Right forelimb (tissue), 1 donor: ENCODE measurements at regions not wholly inside any gene's neighbourhood (a gene's known extent, or its start where the extent isn't known, plus 50 kb on each side); places are given as distances from the start of the nearest gene placed in this dataset.
"Not testable (repeated sequence)": the region's sequence is repeated elsewhere in the genome, so short reads cannot be mapped to it uniquely, and the experiment has no call there.

Experiments used
- DNase-seq: peaks from one replicate; pipeline ENCODE4 v3.0.0-alpha.2; 2018

DNA sequence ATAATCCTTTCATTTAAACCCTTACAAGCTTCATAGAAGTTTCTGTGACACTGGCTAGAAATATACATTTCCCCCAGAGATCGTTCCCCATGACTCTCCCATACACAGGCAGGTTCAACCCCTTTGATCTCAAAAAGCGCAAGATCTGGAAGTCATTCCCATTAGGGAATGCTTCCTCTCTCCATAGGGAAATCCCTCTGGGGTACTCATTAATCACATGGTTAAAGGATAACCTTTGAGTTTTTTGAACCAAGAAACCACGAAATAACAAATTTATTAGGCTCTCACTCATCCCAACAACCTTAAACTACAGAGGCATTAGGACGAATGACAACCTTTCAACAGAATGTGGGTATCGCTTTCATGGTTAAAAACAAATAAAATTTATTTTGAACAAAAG lies 211.9 kb upstream of the PRICKLE2 start:
- no peak for DNase-seq

DNA sequence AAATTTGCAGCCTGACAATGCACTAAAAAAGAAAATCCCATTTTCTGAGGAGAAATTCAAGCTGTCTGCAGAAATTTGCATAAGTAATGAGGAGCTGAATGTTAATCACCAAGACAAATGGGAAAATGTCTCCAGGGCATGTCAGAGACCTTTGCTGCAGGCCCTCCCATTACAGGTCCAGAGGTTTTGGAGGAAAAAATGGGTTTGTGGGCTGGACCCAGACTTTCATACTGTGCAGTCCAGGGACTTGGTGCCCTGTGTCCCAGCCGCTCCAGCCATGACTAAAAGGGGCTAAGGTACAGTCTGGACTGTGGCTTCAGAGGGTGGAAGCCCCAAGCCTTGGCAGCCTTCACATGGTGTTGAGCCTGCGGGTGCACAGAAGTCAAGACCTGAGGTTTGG lies 209.8 kb upstream of the PRICKLE2 start:
- DNase-seq = not testable (repeated sequence)

DNA sequence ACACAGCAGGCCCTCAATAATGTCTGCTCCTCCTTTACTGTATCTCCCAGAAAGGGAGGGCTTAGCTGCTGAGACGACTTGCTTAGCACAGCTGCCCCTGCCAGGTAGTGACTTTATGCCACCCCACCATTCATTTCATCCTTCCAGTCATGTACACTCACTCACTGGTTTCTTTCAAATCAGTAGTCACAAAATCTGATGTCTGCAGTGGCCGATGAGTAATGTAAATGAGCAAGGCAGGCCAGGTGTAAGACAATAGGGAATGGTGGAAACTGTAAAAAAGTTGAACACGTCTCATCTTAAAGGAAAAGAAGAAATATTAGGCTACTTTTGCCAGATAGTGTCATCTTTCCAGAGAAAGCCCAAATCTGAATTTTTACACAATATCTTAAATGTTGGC lies 207.6 kb upstream of the PRICKLE2 start:
- DNase-seq = no peak

DNA sequence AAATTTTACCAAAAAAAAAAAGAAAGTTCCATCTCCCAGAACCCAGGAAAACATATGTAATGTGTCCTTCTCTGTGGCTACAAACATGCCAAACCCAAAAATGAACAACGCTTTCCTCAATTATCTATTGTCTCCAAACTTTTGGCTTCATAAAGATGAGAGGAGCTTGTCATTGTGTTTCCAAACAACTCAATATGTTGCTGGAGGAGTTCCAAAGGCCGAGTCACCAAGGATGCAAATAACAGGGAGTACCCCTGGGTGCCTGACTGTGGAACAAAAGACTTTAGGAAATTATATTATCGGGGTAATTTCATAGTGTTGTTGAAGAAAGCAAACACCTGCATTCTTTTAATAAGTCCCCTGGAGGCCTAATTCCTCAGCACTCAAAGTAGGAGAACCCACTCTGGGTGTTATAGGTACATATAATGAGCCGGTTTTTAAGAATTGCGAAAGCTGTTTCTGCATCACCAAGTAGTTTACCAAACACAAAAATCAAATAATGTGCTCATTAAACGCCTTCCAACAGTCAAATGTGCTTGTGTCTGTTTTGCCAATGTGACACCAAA lies 206.3 kb upstream of the PRICKLE2 start:
- no peak for DNase-seq

DNA sequence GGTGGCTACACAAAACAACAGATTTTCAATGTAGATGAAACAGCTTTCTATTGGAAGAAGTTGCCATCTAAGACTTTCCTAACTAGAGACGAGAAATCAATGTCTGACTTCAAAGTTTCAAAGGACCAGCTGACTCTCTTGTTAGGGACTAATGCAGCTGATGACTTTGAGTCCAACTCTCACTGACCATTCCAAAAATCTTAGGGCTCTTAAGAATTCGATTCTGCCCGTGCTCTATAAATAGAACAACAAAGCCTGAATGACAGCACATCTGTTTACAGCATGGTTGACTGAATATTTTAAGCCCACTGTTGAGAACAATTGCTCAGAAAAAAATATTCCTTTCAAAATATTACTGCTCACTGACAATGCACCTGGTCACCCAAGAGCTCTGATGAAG lies 202.4 kb upstream of the PRICKLE2 start:
- no peak for DNase-seq

DNA sequence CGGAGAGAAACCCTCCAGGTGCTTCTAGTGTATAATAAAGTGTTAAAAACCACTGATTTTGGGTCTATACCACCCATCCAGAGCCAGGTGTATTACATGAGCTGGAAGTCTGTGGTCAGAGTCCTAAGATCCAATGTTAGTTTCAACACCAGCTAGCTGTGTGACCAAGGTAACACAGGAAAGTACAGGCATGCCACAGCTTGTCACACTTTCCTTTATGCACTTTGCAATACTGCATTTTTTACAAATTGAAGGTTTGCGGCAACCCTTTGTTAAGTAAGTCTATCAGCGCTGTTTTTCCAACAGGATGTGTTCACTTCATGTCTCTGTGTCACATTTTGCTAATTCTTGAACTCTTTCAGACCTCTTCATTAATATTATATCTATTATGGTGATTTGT lies 201.3 kb upstream of the PRICKLE2 start:
- no peak for DNase-seq

DNA sequence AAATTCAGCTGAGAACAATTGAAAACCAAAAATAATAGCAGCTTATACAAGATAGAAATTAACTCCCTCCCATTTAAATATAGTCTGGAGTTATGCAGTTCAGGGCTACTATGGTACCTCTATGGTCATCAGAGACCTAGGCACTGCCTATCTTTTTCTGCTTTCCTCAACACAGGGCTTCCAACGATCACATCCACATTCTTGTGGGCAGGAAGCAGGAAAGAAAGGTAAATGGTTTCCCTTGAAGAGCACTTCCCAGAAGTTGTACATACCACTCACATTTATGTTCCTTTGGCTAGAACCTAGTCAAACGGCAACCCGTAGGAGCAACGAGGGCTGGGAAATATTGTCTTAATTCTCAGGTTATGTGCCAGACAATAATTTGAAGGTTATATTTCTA lies 197.7 kb upstream of the PRICKLE2 start:
- DNase-seq = no peak

DNA sequence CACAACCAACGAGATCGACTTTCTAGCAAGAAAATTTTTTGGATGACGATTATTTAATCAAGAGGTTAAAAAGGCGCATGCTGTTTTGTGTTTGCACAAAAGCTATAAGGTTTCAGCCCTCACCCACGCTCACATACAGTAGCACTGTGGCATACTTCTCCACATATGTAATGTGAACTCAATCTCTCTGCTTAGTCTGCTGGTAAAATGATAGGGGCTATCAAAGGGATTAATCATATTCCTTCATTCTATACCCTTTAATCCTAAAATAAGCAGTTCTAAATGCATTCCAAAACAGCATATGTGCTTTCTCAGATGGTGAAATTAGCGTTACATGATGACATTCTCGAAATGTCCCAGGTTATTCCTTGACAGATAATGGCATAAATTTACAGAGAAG lies 196.9 kb upstream of the PRICKLE2 start:
- DNase-seq = no peak

DNA sequence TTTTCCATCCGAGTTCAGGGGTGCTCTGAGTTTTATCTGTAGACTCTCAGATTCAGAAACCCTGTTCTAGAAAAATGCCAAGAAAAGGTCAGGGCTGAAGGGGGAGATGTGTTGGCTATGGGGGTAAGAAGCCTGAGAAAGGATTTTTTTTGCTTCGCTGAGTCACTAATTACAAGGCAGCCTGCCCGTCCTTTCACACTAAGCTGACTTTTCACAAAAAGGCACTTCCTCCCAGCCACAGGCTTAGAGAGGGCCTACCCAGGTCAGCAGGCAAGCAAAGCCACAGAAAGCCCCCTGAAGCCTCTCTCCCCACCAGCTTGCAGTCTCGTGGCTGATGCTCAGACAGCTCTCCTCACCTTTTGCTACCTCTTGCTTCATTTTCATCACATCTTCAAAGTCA lies 192.6 kb upstream of the PRICKLE2 start:
- no peak for DNase-seq

DNA sequence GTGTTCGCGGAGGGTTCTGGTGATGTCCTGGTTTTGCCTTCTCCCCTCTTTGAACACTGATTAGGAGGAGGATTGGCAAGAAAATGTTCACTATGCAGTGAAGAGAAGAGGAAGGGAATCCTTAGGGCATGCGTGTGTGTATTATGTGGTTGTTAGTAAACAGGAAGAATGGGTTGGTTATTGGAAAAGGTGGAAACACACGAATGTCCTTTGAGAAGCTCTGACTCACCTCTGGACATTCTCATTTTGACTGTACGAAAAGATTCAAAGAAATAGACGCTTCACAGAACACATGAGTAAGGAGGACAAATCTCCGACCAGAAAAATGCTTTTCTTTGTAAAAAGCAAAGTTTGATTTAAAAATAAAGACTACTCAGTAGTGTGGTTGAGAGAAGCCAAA lies 188.8 kb upstream of the PRICKLE2 start:
- no peak for DNase-seq

DNA sequence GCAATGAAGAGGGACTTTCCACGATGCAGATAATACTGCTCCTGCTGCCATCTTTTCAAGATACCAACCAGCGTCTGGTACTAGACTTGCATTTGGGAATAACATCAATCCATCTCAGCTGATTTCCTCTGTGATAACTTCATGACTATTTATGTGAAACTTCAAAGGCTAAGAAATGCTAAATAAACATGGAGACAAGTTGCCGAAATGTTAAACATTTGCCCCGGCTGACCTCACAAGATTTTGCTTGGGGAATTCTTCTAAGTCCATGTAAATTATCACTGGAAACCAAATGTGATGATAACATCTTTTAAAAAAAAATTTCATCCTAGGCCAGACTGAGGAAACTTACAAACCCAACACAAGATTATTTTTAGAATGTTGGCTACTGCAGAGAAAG lies 185.8 kb upstream of the PRICKLE2 start:
- DNase-seq = no peak

DNA sequence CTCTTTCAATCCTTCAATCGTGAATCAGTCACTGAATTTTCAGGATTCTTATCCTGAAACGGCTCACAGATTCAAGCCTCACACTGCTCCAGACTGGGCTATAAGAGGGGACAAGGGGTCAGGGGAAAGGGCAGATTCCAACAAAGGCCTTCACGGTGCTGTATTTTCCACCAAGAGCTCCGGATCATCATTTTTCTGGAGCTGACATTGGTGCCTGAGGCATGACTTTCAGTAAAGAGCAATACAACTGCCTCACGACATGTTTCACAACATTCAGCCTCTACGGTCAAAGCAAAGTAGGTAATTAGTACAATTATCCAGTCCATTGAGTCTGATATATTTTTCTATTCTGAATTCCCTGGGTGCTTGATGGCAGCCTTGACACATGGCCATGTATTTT lies 185.0 kb upstream of the PRICKLE2 start:
- no peak for DNase-seq

DNA sequence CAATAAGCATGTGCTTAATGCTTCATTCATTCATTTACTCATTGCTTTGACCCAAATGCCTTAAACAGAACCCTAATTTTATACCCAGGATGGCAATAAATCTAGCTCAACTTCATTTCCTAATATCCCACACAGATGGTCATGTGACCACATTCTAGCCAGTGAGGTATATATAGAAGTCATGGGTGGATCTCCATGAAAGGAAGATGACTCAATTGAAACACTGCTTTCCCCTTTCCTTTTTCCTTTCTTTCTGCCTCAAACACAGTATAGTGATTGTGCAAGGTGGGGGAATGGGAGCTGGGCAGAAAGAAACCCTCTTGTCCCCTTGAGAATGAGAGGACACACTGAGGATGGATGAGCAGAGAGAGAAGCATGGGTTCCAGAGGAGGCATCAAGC lies 183.5 kb upstream of the PRICKLE2 start:
- DNase-seq = no peak

DNA sequence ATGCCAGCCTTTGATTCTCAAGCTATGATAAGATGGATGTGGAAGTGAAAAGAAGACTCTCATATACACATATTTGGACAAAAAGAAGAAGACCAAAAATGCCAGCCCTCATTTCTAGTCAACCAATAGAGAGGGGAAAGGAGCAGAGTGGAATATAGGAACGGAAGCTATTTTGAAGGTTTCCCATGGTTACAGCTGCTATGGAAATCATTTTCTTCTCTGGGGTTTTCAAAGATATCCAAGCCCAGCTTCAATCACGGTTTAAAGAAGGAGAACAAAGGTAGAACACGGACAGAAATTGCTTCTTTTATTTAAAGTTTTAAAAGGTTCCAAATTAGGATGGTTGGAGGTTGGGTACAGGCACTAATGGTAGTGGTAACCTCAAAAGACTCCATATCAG lies 181.0 kb upstream of the PRICKLE2 start:
- DNase-seq = no peak

DNA sequence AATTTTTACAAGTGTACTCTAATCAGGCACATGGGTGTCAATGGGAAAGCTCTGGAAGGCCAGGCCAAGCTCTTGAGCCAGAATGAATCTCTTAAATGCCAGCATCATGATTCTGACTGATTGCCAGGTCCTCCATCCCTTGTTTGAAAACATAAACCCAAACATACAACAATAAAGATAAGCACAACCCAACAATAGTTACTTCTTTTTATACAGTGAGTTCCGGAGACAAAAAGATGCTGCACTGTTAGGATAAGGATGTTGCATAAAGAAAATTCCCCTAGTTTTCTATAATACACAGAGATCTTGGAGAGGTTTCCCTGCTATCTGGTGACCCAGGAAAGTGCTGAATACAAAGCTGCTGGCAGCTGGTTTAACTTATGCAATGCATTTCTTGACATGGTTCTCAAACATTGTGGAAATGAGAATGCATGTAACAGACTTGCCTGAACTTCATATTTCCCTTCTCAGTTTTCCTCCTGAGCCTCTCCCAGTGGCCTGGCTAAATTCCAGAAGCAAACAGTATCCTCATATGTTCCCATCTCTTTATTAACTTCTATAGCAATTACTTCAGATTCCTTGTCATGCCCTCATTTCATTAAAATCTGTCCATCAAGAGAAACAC lies 180.1 kb upstream of the PRICKLE2 start:
- DNase-seq = no peak

DNA sequence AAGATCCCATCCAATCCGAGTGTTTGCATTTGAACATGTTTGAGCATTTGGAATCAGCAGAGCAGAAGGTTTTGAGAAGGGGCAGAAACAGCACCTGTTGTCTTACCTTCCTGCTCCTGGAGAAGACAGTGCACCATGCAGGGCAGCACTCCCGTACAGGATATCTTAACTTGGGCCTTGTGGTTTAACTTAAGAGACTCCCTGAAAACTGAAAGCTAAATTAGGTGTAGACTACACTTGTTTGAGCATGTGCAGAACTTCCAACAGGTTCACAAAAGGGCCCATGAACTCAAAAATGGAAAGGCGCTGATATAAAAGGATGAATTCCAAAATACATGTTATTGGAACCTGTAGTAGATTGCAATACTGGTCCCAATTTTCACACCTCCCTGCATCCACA lies 175.4 kb upstream of the PRICKLE2 start:
- no peak for DNase-seq

DNA sequence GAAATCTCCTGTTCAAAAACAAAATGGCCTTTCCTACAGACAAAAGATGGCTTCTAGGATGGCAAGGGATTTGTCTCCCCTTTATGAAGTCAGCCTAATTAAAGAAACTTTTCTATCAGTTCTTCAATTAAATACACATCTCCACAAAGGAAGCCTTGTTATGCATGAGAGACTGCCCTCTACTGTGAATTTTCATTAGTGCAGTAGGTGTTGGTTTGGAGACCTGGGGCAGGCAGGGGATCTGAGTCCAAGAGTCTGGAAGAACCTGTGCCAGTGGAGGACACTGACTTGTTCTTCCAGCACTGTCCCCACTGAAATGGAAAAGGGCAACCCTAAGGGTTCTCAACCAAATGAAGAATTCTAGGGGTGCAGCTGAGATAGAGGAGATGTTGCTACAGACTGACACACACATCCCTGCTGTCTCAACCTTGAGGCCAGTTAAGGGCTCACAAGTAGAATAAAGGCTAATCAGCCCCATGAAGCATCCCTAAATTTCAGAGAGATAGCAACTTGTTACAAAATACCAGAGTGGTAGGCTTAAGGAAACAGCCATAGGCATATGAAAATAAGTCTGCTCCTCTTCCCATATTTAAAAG lies 174.0 kb upstream of the PRICKLE2 start:
- DNase-seq = no peak

DNA sequence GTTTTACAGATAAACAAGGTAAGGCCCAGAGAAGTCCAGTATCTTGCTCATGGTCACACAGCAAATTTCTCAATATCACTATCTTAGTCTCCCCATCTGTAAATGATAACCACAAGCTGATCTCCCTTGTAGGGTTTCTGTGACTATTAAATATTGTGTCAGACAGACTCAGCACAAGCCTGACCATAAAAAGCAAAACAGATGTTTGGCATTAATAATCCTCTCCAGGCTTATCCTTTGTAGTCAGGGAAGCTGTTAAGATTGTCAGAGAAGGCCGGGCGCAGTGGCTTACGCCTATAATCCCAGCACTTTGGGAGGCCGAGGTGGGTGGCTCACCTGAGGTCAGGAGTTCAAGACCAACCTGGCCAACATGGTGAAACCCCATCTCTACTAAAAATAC lies 173.2 kb upstream of the PRICKLE2 start:
- no peak for DNase-seq

DNA sequence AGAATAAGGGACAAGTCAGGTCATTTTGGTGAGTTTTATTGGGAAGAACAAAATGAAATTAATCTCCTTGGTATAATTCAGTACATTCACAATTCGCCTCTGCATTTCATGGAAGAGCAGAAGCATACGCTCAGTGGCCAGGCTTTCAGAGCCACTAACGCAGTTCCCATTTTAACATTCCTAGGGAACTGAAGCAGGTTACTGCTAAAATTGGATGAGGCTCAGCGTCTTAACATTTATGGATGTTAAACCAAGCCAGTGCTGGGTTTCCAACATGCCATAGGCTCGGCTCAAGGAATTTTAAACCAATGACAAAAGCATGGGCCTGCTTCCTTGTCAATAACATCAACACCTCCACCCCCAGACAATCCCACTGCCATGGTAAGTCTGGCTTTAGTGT lies 172.7 kb upstream of the PRICKLE2 start:
- DNase-seq = no peak

DNA sequence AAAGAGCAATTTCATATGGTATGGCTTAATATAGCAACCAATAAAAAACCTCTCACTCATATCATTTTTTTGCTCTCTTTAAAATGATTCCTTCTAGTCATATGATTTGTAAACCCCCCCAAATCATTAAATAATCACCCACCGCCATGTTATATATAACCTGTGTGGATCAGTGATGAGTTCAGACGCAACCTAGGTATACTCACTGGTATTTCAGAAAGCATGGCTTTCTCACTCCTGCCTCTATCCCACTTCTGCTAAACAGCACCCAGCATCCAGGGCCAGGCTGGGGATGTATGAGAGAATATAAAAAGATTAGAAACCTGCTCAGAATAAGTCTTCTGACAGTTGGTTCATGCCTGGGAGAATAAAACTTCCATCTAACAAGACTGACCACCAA lies 172.3 kb upstream of the PRICKLE2 start:
- DNase-seq = no peak

DNA sequence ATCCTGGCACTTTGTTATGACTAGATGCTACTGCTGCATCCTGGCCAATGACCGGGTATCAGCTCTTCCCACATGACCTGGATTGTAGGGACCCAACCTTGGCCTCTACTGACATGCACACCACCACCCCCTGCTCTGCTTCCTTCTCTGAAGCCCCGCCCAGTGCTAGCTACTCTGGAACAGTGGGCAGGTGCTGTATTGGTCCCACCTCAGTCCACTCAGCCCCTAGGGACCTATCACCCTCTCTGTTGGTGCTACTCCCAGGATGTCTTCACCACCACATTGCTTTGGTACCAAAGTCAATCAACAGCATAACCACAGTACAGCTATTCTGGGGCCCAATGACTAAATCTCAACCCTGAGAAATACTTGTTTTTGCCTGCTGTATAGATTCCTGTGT lies 170.2 kb upstream of the PRICKLE2 start:
- DNase-seq = no peak

DNA sequence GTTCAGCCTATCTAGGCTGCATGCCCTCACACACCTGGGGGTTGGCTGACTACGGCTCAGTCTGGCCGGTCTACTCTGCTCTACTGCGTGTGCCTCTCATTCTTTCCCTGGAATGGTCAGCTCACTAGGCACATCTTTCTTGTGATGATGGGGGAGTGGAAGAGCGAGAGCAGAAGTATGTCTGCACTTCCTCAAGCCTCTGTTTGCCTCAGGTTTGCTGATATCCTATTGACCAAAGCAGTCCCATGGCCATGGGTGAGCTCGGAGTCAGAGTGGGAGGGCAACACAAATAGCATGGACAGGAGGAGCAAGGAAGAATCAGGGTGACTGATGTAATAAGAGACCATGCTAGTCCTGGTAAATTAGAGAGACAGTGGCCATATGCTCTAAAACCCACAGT lies 167.9 kb upstream of the PRICKLE2 start:
- DNase-seq = no peak

DNA sequence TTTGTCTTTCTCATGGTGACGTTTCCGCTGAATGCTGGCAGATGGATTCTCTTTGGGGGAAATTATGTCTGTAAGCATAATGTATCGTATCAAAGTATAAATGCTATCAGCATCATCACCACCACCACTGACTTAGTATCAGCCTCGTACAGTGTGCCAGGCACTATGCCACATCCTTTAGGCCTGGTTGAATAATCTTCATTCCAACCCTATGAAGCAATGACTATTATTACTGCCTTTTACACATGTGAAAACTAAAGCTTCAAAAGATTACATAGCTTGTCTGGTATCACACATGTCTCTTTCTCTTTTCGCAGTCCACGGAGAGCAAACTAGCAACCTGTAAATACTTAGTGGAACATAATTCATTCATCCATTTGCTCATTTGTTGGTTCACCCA lies 166.7 kb upstream of the PRICKLE2 start:
- DNase-seq = no peak

DNA sequence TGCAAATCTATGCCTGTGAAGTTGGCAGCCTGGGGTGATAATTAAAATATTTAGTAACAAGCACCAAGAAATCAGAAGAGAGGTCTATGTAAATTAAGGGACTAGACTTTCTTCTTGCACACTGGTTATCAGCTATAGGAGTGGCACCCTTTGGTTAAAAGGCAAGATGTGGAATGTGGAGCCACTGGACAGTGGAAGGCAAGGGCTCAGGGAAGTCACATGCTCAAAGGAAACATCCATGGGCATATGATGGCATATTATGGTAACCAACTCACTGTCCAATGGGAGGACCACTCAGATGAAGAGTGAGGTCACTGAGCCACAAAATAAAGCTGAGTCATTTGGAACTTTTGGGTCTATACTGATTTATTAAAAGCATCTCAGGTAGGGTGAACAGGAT lies 165.6 kb upstream of the PRICKLE2 start:
- DNase-seq = no peak

DNA sequence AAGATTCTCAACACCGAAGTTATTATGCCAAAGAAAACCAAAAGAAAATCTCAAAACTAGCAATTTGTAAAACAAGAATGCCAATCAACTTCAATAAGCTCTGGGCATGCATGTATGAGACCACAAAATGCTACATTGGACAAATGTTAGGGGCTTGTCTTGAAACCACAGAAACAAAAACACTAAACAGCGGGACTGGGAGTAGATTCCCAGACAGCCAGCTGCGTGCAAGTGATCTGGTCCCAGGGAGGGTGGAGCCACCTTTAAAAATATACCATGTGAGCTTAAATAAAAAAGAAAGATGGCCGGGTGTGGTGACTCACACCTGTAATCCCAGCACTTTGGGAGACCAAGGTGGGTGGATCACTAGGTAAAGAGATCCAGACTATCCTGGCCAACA lies 163.6 kb upstream of the PRICKLE2 start:
- no peak for DNase-seq
